Hepatocyte (in vitro differentiated cells): ENCODE measurements at regions not wholly inside any gene's neighbourhood (a gene's known extent, or its start where the extent isn't known, plus 50 kb on each side); places are given as distances from the start of the nearest gene placed in this dataset.

Source experiments
- DNase-seq: peaks from one replicate; pipeline ENCODE4 v3.0.0-alpha.2; 2016; ENCODE audit warnings: low spot score
- H2AFZ ChIP-seq: fragments of 200-600 bp; sonication (generic); 2 replicates; pipeline ENCODE4 v1.6.0; 2016; ENCODE audit warnings: antibody characterized with exemption, mild to moderate bottlenecking
- H3K27ac ChIP-seq: fragments of 200-600 bp; sonication (generic); 2 replicates; pipeline ENCODE4 v1.5.1; 2016; ENCODE audit warnings: mild to moderate bottlenecking
- H3K27me3 ChIP-seq: fragments of 200-600 bp; sonication (generic); 2 replicates; pipeline ENCODE4 v1.6.1; 2016
- H3K36me3 ChIP-seq: fragments of 200-600 bp; sonication (generic); replicated peaks from 2 replicates; pipeline ENCODE4 v1.5.1; 2016; ENCODE audit warnings: low read depth; ENCODE audit not compliant: insufficient read depth
- H3K4me1 ChIP-seq: fragments of 200-600 bp; sonication (generic); 2 replicates; pipeline ENCODE4 v1.5.1; 2016; ENCODE audit warnings: mild to moderate bottlenecking, moderate library complexity; ENCODE audit not compliant: insufficient read depth
- H3K4me2 ChIP-seq: fragments of 200-600 bp; sonication (generic); 2 replicates; pipeline ENCODE4 v1.6.0; 2016
- H3K4me3 ChIP-seq: fragments of 200-600 bp; sonication (generic); 2 replicates; pipeline ENCODE4 v1.5.1; 2016; ENCODE audit warnings: mild to moderate bottlenecking
- H3K79me2 ChIP-seq: fragments of 200-600 bp; sonication (generic); 2 replicates; pipeline ENCODE4 v1.6.0; 2017; ENCODE audit warnings: mild to moderate bottlenecking
- H3K9me2 ChIP-seq: fragments of 200-600 bp; sonication (generic); replicated peaks from 2 replicates; pipeline ENCODE4 v1.6.0; 2017; ENCODE audit warnings: mild to moderate bottlenecking; ENCODE audit not compliant: insufficient read depth
- H3K9me3 ChIP-seq: fragments of 200-600 bp; sonication (generic); 2 replicates; pipeline ENCODE4 v1.5.1; 2016; ENCODE audit warnings: low read depth, mild to moderate bottlenecking
- H4K20me1 ChIP-seq: fragments of 200-600 bp; sonication (generic); 2 replicates; pipeline ENCODE4 v1.6.0; 2016; ENCODE audit warnings: mild to moderate bottlenecking; ENCODE audit not compliant: insufficient read depth, poor library complexity, severe bottlenecking
- CTCF ChIP-seq: fragments of 200-600 bp; sonication (generic); IDR thresholded peaks from 2 replicates; pipeline ENCODE4 v1.5.1; 2016; ENCODE audit warnings: antibody characterized with exemption, mild to moderate bottlenecking; ENCODE audit not compliant: poor library complexity
- EZH2 ChIP-seq: fragments of 200-600 bp; sonication (generic); IDR thresholded peaks from 2 replicates; pipeline ENCODE4 v1.6.1; 2016; ENCODE audit warnings: antibody characterized with exemption, mild to moderate bottlenecking, borderline replicate concordance
- EZH2phosphoT487 ChIP-seq: fragments of 200-600 bp; sonication (generic); IDR thresholded peaks from one replicate; pipeline ENCODE4 v1.6.1; 2018; ENCODE audit warnings: antibody characterized with exemption, mild to moderate bottlenecking, low read depth, moderate library complexity; ENCODE audit not compliant: unreplicated experiment, severe bottlenecking
- WGBS: methylation state at CpG from one replicate; pipeline ENCODE4 v1.1.6; 2016; ENCODE audit warnings: low lambda C conversion rate; ENCODE audit errors: missing lambda C conversion rate; 5-methylcytosine and 5-hydroxymethylcytosine counted together

GRCh38 chrX:4800756-4801155, 1087.3 kb upstream of the PRKX start:
- WGBS: 93% methylated on average over 4 of the region's 4 CpGs
- Histone ChIP-seq H3K4me2 (no peak overlapping the region), H3K4me1 (no peaks in the 10 kb centered on the region), H3K4me3 (no peak overlapping the region), H3K79me2 (no peaks in the 10 kb centered on the region), H3K36me3 (no peaks in the 10 kb centered on the region), H3K27ac (no peak overlapping the region), H4K20me1 (no peaks in the 10 kb centered on the region), H3K27me3 (no peaks in the 10 kb centered on the region), H3K9me3 (no peaks in the 10 kb centered on the region), H3K9me2 (no peaks in the 10 kb centered on the region), H2AFZ (no peak overlapping the region)
- DNase-seq: no peak
- no peak for TF ChIP-seq CTCF
- no peak for TF ChIP-seq EZH2phosphoT487
- no peak for TF ChIP-seq EZH2

- 90% methylated on average over 1 of the region's 1 CpG for WGBS
- no peak for TF ChIP-seq CTCF
- no peak for TF ChIP-seq EZH2phosphoT487
- no peak for TF ChIP-seq EZH2
- Histone ChIP-seq H3K9me3 (no peaks in the 10 kb centered on the region), H4K20me1 (no peaks in the 10 kb centered on the region), H3K4me3 (no peak overlapping the region), H3K4me2 (no peak overlapping the region), H3K79me2 (no peaks in the 10 kb centered on the region), H3K36me3 (no peaks in the 10 kb centered on the region), H3K9me2 (no peaks in the 10 kb centered on the region), H3K27me3 (no peaks in the 10 kb centered on the region), H3K27ac (no peak overlapping the region), H3K4me1 (no peaks in the 10 kb centered on the region), H2AFZ (no peak overlapping the region)
- no peak for DNase-seq
Observed at GRCh38 chrX:4787971-4788370, 1074.5 kb upstream of the PRKX start.

- no peak for DNase-seq
- no peak overlapping the region for H3K27ac ChIP-seq
- H3K4me1 ChIP-seq: no peaks in the 10 kb centered on the region
- H3K9me2 ChIP-seq: no peaks in the 10 kb centered on the region
- 85% methylated on average over 2 of the region's 2 CpGs for WGBS
- H3K27me3 ChIP-seq: no peaks in the 10 kb centered on the region
- H3K79me2 ChIP-seq: no peaks in the 10 kb centered on the region
- H3K4me3 ChIP-seq: no peak overlapping the region
- no peak overlapping the region for H3K4me2 ChIP-seq
- no peak overlapping the region for H2AFZ ChIP-seq
- no peaks in the 10 kb centered on the region for H3K36me3 ChIP-seq
- H4K20me1 ChIP-seq: no peaks in the 10 kb centered on the region
- no peaks in the 10 kb centered on the region for H3K9me3 ChIP-seq
- TF ChIP-seq EZH2 (no peak), EZH2phosphoT487 (no peak), CTCF (no peak)
Observed at GRCh38 chrX:4764888-4765287, 1051.4 kb upstream of the PRKX start.

GRCh38 chrX:4762196-4762595, 1048.7 kb upstream of the PRKX start:
- H4K20me1 ChIP-seq: no peaks in the 10 kb centered on the region
- TF ChIP-seq EZH2: no peak
- TF ChIP-seq CTCF: no peak
- no peak for TF ChIP-seq EZH2phosphoT487
- H3K36me3 ChIP-seq: no peaks in the 10 kb centered on the region
- H3K9me3 ChIP-seq: no peaks in the 10 kb centered on the region
- H3K27ac ChIP-seq: no peak overlapping the region
- no peak overlapping the region for H2AFZ ChIP-seq
- no peak for DNase-seq
- no peak overlapping the region for H3K4me3 ChIP-seq
- no peaks in the 10 kb centered on the region for H3K4me1 ChIP-seq
- 88% methylated on average over 3 of the region's 3 CpGs for WGBS
- H3K4me2 ChIP-seq: no peak overlapping the region
- no peaks in the 10 kb centered on the region for H3K9me2 ChIP-seq
- H3K79me2 ChIP-seq: no peaks in the 10 kb centered on the region
- no peaks in the 10 kb centered on the region for H3K27me3 ChIP-seq
